IPS DF 19.7 (cell line): ENCODE measurements at regions not wholly inside any gene's neighbourhood (a gene's known extent, or its start where the extent isn't known, plus 50 kb on each side); places are given as distances from the start of the nearest gene placed in this dataset.

Experiments
- DNase-seq: peaks from one replicate; pipeline ENCODE4 v3.0.0-alpha.2; 2013; ENCODE audit warnings: low read depth, low spot score

DNA sequence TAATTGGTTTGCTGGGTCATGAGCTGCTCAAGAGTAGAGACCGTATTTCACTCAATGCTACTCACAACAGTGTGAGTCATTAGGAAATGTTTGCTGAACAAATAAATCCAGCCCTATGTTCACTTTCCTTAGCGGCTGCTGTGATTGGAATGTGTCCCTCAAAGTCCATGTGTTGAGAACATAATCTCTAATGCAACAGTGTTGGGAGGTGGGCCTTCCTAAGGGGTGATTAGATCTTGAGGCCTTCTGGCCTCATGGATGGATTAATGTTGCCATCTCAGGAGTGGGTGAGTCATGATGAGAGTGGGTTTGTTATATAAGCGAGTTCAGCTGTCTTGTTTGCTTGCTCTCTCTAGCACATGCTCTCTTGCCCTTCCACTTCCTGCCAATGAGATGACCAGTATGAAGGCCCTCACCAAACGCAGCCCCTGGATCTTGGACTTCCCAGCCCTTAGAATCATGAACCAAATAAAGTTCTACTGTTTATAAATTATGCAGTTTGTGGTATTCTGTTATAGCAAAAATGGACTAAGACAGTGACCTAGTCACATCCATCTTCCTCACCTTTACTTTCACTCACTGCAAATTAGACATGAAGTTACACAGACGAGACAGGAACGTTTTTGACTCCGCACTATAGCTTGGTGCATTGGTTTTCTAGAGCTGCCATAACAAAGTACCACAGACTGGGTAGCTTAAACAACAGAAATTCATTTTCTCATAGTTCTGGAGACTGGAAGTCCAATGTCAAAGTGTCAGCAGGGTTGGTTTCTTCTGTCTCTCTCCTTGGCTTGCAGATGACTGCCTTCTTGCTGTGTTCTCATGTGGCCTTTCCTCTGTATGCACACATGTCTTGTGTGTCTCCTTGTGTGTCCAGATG, 50.9 kb upstream of the FAM169A start:
- no peak for DNase-seq
